Endothelial cell of umbilical vein (primary cell): ENCODE measurements at regions not wholly inside any gene's neighbourhood (a gene's known extent, or its start where the extent isn't known, plus 50 kb on each side); places are given as distances from the start of the nearest gene placed in this dataset.

ENCODE experiments used
- EZH2 ChIP-seq: IDR thresholded peaks from 2 replicates; pipeline ENCODE4 v1.6.1; 2012; ENCODE audit warnings: borderline replicate concordance, low read depth, mild to moderate bottlenecking, moderate library complexity, low read length, inconsistent platforms; ENCODE audit not compliant: severe bottlenecking
- JUN ChIP-seq: IDR thresholded peaks from 2 replicates; pipeline ENCODE4 v1.6.1; 2011; ENCODE audit warnings: borderline replicate concordance, low read depth; ENCODE audit not compliant: insufficient read length, insufficient read depth
- MAX ChIP-seq: IDR thresholded peaks from 2 replicates; pipeline ENCODE4 v1.6.1; 2011; ENCODE audit not compliant: insufficient read depth, insufficient read length
- MYC ChIP-seq: IDR thresholded peaks from one replicate; pipeline ENCODE4 v1.6.1; 2011; ENCODE audit warnings: mild to moderate bottlenecking, low read depth, low read length
- POLR2A ChIP-seq: IDR thresholded peaks from 2 replicates; pipeline ENCODE4 v1.6.1; 2012; ENCODE audit warnings: low read depth, mild to moderate bottlenecking, control low read depth, low read length
- POLR2AphosphoS5 ChIP-seq: IDR thresholded peaks from 2 replicates; pipeline ENCODE4 v1.6.1; 2012; ENCODE audit warnings: low read depth, mild to moderate bottlenecking, control low read depth, low read length, moderate library complexity; ENCODE audit not compliant: insufficient read depth
- TF ChIP-seq, protein P1 (sequence below), 2 donors: IDR thresholded peaks; 1 replicate in 1 of 2; 2 replicates in 1 of 2; pipeline ENCODE4 v1.5.1; 2011; ENCODE audit warnings: low read length in 2 of 2, mild to moderate bottlenecking in 2 of 2, moderate library complexity in 2 of 2, control low read depth in 1 of 2, inconsistent platforms in 1 of 2, low read depth in 1 of 2; ENCODE audit not compliant: insufficient read depth in 1 of 2; ENCODE audit errors: extremely low read depth in 1 of 2

- no peak for TF ChIP-seq MYC
- TF ChIP-seq, protein P1, sequence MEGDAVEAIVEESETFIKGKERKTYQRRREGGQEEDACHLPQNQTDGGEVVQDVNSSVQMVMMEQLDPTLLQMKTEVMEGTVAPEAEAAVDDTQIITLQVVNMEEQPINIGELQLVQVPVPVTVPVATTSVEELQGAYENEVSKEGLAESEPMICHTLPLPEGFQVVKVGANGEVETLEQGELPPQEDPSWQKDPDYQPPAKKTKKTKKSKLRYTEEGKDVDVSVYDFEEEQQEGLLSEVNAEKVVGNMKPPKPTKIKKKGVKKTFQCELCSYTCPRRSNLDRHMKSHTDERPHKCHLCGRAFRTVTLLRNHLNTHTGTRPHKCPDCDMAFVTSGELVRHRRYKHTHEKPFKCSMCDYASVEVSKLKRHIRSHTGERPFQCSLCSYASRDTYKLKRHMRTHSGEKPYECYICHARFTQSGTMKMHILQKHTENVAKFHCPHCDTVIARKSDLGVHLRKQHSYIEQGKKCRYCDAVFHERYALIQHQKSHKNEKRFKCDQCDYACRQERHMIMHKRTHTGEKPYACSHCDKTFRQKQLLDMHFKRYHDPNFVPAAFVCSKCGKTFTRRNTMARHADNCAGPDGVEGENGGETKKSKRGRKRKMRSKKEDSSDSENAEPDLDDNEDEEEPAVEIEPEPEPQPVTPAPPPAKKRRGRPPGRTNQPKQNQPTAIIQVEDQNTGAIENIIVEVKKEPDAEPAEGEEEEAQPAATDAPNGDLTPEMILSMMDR (IDR thresholded peaks at IDR 0.05; ENCODE audit: extremely low read depth in 1 of 2, insufficient read depth in 1 of 2, low read depth in 1 of 2, low read length in 2 of 2), result no peak
- TF ChIP-seq POLR2AphosphoS5, result no peak
- no peak for TF ChIP-seq JUN
- no peak for TF ChIP-seq POLR2A
- TF ChIP-seq EZH2, result no peak
- no peak for TF ChIP-seq MAX
Observed at GRCh38 chr5:39671561-39671961, 246.8 kb upstream of the DAB2 start.
